ENCODE measurements at regions not wholly inside any gene's neighbourhood (a gene's known extent, or its start where the extent isn't known, plus 50 kb on each side); places are given as distances from the start of the nearest gene placed in this dataset.

- intact Hi-C loops (cut with micrococcal nuclease): no loop called here
- no peak overlapping the region for H3K27ac ChIP-seq (ENCODE audit: insufficient read depth, low read depth, low read length)
- CTCF ChIA-PET: no interaction called here
Measured at GRCh38 chr1:37152491-37152890, 118.2 kb upstream of the GRIK3 start.

More at GRCh38 chr1:37152491-37152890, 118.2 kb upstream of the GRIK3 start:
- Histone ChIP-seq H3K4me2 (ENCODE audit: insufficient read depth, low read length) (no peak overlapping the region), H3K9me1 (replicated peaks; ENCODE audit: control insufficient read depth, extremely low read depth, insufficient read depth, low read length) (no peaks in the 10 kb centered on the region), H3K27me3 (ENCODE audit: control insufficient read depth in 2 of 2, insufficient read depth in 2 of 2, low read length in 2 of 2) (no peaks in the 10 kb centered on the region), H4K20me1 (replicated peaks; ENCODE audit: control insufficient read depth, extremely low read depth, insufficient read depth, low read length) (no peaks in the 10 kb centered on the region), H2AFZ (ENCODE audit: low read depth, low read length) (no peak overlapping the region), H3K9ac (replicated peaks; ENCODE audit: extremely low read depth, insufficient read depth, low read length) (no peak overlapping the region), H3K4me1 (ENCODE audit: control insufficient read depth, extremely low read depth, insufficient read depth, low read length) (no peaks in the 10 kb centered on the region), H3K9me3 (replicated peaks; ENCODE audit: control insufficient read depth, insufficient read depth, low read length) (no peaks in the 10 kb centered on the region), H3K79me2 (ENCODE audit: control insufficient read depth, insufficient read depth, low read length) (no peaks in the 10 kb centered on the region), H3K36me3 (ENCODE audit: control insufficient read depth in 2 of 2, extremely low read depth in 1 of 2, insufficient read depth in 2 of 2, low read length in 2 of 2) (no peaks in the 10 kb centered on the region), H3K4me3 (replicated peaks in 1 of 3; ENCODE audit: insufficient read depth in 1 of 3, low read depth in 1 of 3, low read length in 3 of 3) (no peak overlapping the region)
- dilution Hi-C loops (cut with MboI; ENCODE audit: extremely low pct_ligation_motif_present, low sequenced_read_pairs): no loop called here
- DNase-seq (ENCODE audit: low read depth, low spot score): no peak
- BruUV-seq (replicated peaks): no TSS peak
- no peak for TF ChIP-seq JUN (IDR thresholded peaks at IDR 0.05; ENCODE audit: borderline replicate concordance, insufficient read depth, insufficient read length, low read depth)
- TF ChIP-seq MYC (IDR thresholded peaks at IDR 0.05; ENCODE audit: low read depth, low read length): no peak
- no peak for TF ChIP-seq FOS (IDR thresholded peaks at IDR 0.05; ENCODE audit: borderline replicate concordance, insufficient read depth, low read length)
- TF ChIP-seq MAX (IDR thresholded peaks at IDR 0.05; ENCODE audit: insufficient read depth, insufficient read length): no peak
- no peak for TF ChIP-seq CTCF (IDR thresholded peaks at IDR 0.05; ENCODE audit: extremely low read depth in 1 of 2, insufficient read depth in 1 of 2, low read depth in 1 of 2, low read length in 2 of 2)
- TF ChIP-seq POLR2AphosphoS5 (IDR thresholded peaks at IDR 0.05; ENCODE audit: insufficient read depth, low read depth, low read length): no peak
- TF ChIP-seq EZH2 (IDR thresholded peaks at IDR 0.05; ENCODE audit: borderline replicate concordance, low read depth, low read length, severe bottlenecking): no peak
- no peak for TF ChIP-seq POLR2A (IDR thresholded peaks at IDR 0.05; ENCODE audit: low read depth, low read length)
- no peak for TF ChIP-seq GATA2 (IDR thresholded peaks at IDR 0.05; ENCODE audit: insufficient read depth, insufficient read length, low read depth, low read length)
- POLR2A ChIA-PET: no interaction called here
- no peak for FAIRE-seq

Measured in endothelial cell of umbilical vein (primary cell).